Islet of Langerhans (tissue), 1 donor: ENCODE measurements at regions not wholly inside any gene's neighbourhood (a gene's known extent, or its start where the extent isn't known, plus 50 kb on each side); places are given as distances from the start of the nearest gene placed in this dataset.

ENCODE experiments used
- FAIRE-seq: peaks from one replicate; lab custom pipeline; 2011; peaks lifted over from hg19 to GRCh38; lab: Jason Lieb, UNC

GRCh38 chr3:9301091-9301490 lies 51.6 kb upstream of the SRGAP3 start:
- no peak for FAIRE-seq

DNA sequence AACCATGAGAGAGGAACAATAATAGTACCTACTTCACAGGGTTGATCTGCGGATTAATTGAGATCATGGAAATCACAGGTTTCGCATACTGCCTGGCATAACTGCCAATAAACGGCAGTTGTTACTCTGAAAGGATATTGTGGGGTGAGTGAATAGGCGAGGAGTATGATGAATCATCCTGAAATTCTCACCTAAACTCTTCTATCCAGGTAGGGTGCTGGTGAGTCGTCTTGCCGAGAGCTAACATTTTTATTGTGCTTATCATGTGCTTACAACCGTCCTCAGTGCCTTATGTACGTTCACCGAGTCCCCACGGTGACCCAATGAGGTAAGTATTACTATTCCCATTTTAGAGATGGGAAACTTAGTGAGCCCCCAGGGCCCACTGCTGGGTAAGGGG lies 52.4 kb upstream of the SRGAP3 start:
- no peak for FAIRE-seq

GRCh38 chr3:9302425-9303181 lies 53.2 kb upstream of the SRGAP3 start:
- peak; percentile 62 for FAIRE-seq

DNA sequence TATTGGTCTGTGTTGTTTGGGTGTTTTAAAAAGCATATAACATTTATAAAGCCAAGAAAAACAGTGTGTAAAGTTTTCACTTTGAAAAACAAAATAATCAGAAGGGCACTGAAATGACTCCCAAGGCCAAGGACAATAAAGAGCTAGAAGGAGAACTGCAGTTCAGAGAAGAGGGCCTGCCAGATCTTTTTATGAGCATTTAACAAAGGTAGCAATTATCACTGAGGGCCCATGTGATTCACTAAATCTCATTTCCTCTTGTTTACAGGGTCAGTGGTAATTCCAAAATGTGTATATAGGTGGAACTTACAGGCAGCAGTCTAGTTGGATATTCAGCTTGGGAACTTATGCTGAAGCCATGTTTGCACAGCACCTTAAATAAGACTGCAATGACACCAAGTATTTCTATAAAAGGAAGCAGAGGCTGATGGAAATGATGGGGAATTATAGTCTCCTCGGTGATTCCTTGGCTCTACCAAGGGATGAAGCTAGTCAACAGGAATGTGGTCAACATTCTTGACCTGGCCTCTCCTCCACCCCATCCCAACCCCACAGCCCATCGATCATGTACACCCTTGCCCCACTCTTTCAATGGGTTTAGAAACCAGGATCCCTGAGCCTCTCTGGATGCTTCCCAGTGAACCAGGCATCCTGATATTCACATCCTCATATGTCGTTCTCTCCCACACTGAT lies 54.4 kb upstream of the THUMPD3 start:
- FAIRE-seq: no peak

DNA sequence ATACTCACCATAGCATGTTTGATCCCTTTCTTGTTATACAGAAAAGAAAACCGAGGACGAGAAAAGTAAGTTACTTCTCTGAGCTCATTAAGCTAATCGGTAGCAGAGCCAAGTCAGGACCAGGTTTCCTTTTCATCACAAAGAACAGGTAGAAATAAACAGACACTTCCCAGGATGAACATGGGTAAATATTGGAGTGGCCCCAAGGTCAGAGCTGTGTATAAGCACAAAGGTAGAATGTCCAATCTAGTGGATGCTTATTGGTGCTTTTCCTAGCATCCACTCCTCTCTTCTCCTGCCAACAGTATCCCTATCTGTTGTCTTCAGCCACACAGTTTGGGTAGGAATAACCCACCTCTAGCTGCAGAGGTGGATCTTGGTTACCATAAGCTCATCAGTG lies 52.8 kb upstream of the THUMPD3 start:
- no peak for FAIRE-seq

- no peak for FAIRE-seq
Observed at GRCh38 chr3:9311228-9311627, 51.6 kb upstream of the THUMPD3 start.
